Fibroblast of the aortic adventitia (primary cell): ENCODE measurements at regions not wholly inside any gene's neighbourhood (a gene's known extent, or its start where the extent isn't known, plus 50 kb on each side); places are given as distances from the start of the nearest gene placed in this dataset.

ENCODE experiments used
- DNase-seq: peaks from one replicate; pipeline ENCODE4 v3.0.0-alpha.2; 2010; ENCODE audit warnings: low read depth
- H3K4me3 ChIP-seq: 2 replicates; pipeline ENCODE4 v1.5.1; 2011; ENCODE audit warnings: low read depth, mild to moderate bottlenecking, control low read depth, low read length, moderate library complexity
- CTCF ChIP-seq: IDR thresholded peaks from 2 replicates; pipeline ENCODE4 v1.5.1; 2011; ENCODE audit warnings: mild to moderate bottlenecking, low read length, control low read depth, inconsistent platforms; ENCODE audit not compliant: insufficient read depth

- no peak for DNase-seq
- no peak overlapping the region for H3K4me3 ChIP-seq
- TF ChIP-seq CTCF = no peak
Observed at GRCh38 chr6:33957892-33958525, 154.2 kb upstream of the MLN start.

GRCh38 chr6:33957131-33957891, 153.5 kb upstream of the MLN start:
- no peak overlapping the region for H3K4me3 ChIP-seq
- no peak for TF ChIP-seq CTCF
- no peak for DNase-seq

GRCh38 chr6:33956206-33956605, 152.4 kb upstream of the MLN start:
- DNase-seq = no peak
- no peak overlapping the region for H3K4me3 ChIP-seq
- TF ChIP-seq CTCF = no peak

- TF ChIP-seq CTCF = no peak
- no peak for DNase-seq
- no peak overlapping the region for H3K4me3 ChIP-seq
Observed at GRCh38 chr6:33955566-33955965, 151.8 kb upstream of the MLN start.

- no peak for TF ChIP-seq CTCF
- no peak for DNase-seq
- H3K4me3 ChIP-seq = no peak overlapping the region
Observed at GRCh38 chr6:33954453-33954852, 150.7 kb upstream of the MLN start.

GRCh38 chr6:33953171-33953570, 149.4 kb upstream of the MLN start:
- H3K4me3 ChIP-seq = no peak overlapping the region
- no peak for TF ChIP-seq CTCF
- DNase-seq = no peak
